Endothelial cell of umbilical vein (primary cell): ENCODE measurements at regions not wholly inside any gene's neighbourhood (a gene's known extent, or its start where the extent isn't known, plus 50 kb on each side); places are given as distances from the start of the nearest gene placed in this dataset.

ENCODE experiments used
- EZH2 ChIP-seq: IDR thresholded peaks from 2 replicates; pipeline ENCODE4 v1.6.1; 2012; ENCODE audit warnings: borderline replicate concordance, low read depth, mild to moderate bottlenecking, moderate library complexity, low read length, inconsistent platforms; ENCODE audit not compliant: severe bottlenecking
- GATA2 ChIP-seq: IDR thresholded peaks from 2 replicates; pipeline ENCODE4 v1.7.0; 2011; ENCODE audit warnings: low read depth, mild to moderate bottlenecking, moderate library complexity, mixed read lengths, low read length; ENCODE audit not compliant: insufficient read length, insufficient read depth
- POLR2A ChIP-seq: IDR thresholded peaks from 2 replicates; pipeline ENCODE4 v1.6.1; 2012; ENCODE audit warnings: low read depth, mild to moderate bottlenecking, control low read depth, low read length
- POLR2AphosphoS5 ChIP-seq: IDR thresholded peaks from 2 replicates; pipeline ENCODE4 v1.6.1; 2012; ENCODE audit warnings: low read depth, mild to moderate bottlenecking, control low read depth, low read length, moderate library complexity; ENCODE audit not compliant: insufficient read depth
- TF ChIP-seq, protein P1 (sequence below), 2 donors: IDR thresholded peaks; 1 replicate in 1 of 2; 2 replicates in 1 of 2; pipeline ENCODE4 v1.5.1; 2011; ENCODE audit warnings: low read length in 2 of 2, mild to moderate bottlenecking in 2 of 2, moderate library complexity in 2 of 2, control low read depth in 1 of 2, inconsistent platforms in 1 of 2, low read depth in 1 of 2; ENCODE audit not compliant: insufficient read depth in 1 of 2; ENCODE audit errors: extremely low read depth in 1 of 2

DNA sequence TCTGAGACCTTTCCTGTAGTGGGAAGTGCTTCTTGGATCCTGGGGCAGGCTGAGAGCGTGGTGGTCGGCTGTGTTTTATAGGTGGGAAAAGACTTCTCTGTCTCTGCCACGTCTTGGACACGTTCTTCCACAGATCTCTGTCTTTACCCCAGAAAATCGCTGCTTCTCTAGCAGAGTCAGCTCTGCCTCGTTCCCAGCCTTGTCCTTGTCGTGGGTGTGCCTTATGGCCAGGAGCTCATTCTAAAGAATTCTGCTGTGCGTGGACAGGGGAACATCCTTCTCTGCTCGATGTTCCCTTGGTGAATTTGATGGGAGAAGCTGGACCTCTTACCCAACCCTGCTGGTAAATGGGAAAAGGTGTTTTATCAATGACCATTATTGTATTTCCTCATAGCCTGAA, 433.1 kb upstream of the C2CD4B start:
- TF ChIP-seq POLR2A (no peak), EZH2 (no peak), GATA2 (no peak), POLR2AphosphoS5 (no peak)
- TF ChIP-seq, protein P1, sequence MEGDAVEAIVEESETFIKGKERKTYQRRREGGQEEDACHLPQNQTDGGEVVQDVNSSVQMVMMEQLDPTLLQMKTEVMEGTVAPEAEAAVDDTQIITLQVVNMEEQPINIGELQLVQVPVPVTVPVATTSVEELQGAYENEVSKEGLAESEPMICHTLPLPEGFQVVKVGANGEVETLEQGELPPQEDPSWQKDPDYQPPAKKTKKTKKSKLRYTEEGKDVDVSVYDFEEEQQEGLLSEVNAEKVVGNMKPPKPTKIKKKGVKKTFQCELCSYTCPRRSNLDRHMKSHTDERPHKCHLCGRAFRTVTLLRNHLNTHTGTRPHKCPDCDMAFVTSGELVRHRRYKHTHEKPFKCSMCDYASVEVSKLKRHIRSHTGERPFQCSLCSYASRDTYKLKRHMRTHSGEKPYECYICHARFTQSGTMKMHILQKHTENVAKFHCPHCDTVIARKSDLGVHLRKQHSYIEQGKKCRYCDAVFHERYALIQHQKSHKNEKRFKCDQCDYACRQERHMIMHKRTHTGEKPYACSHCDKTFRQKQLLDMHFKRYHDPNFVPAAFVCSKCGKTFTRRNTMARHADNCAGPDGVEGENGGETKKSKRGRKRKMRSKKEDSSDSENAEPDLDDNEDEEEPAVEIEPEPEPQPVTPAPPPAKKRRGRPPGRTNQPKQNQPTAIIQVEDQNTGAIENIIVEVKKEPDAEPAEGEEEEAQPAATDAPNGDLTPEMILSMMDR (IDR thresholded peaks at IDR 0.05; ENCODE audit: extremely low read depth in 1 of 2, insufficient read depth in 1 of 2, low read depth in 1 of 2, low read length in 2 of 2), result no peak
